AG04449 (cell line): ENCODE measurements at regions not wholly inside any gene's neighbourhood (a gene's known extent, or its start where the extent isn't known, plus 50 kb on each side); places are given as distances from the start of the nearest gene placed in this dataset.

Experiments
- CTCF ChIA-PET: fragments of 350-600 bp; formaldehyde crosslinking; extraction: SDS; loops from one replicate; lab custom pipeline; 2021; ENCODE audit warnings: antibody characterized with exemption; lab: Yijun Ruan, JAX
- POLR2A ChIA-PET: fragments of 400-600, 350-600 bp; formaldehyde crosslinking; extraction: SDS; loops from one replicate; lab custom pipeline; 2020; ENCODE audit warnings: antibody characterized with exemption, inconsistent platforms; lab: Yijun Ruan, JAX
- DNase-seq: peaks from one replicate; pipeline ENCODE4 v3.0.0-alpha.2; 2010; ENCODE audit warnings: low read depth, low spot score
- H3K4me3 ChIP-seq: 2 replicates; pipeline ENCODE4 v1.5.1; 2011; ENCODE audit warnings: low read depth, mild to moderate bottlenecking, control low read depth, low read length
- TF ChIP-seq, protein P1 (sequence below): IDR thresholded peaks from one replicate; pipeline ENCODE4 v1.5.1; 2011; ENCODE audit warnings: mild to moderate bottlenecking, moderate library complexity, low read length, control low read depth, inconsistent platforms; ENCODE audit not compliant: insufficient read depth; ENCODE audit errors: missing control alignments

DNA sequence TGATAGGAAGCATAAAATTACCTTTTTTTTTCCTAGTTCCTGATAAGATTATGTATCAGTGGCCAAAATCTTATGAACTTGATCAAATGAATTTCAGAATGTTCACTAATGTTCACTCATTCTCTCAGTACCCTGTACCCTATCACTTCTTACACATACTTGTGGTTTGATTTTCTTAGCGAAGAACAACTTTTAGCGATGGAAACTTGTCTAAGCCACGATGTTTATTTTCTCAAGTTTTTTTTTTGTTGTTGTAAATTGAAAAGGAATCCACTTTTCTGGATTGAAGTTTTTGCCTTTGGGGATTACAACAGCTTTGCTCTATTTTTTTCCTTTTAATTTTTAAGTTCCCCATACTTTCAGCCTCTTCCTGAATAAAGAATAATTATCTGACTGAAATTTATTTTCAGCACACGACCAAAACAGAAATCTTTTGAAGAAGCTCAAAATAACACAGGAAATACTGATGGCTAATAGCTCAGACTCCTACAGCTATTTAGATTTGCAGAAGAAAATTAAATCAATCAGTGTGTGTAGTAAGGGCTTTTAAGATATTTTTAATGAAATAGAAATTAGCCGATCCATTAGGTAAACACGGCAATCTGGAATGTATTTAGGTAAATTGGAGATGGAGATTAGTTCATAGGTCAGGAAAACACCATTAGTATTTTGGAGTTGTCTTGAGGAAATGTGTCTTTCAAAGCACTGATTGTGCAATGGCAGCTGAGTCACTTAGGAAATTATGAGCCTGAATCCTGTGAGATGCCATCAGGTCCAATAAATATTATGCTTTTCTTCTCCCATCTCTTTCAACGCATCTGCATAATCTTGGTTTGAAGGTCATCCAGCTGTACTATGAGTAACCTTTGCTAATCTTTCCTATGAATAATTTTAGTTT, 217.5 kb downstream of the GJA1 start:
- TF ChIP-seq, protein P1, sequence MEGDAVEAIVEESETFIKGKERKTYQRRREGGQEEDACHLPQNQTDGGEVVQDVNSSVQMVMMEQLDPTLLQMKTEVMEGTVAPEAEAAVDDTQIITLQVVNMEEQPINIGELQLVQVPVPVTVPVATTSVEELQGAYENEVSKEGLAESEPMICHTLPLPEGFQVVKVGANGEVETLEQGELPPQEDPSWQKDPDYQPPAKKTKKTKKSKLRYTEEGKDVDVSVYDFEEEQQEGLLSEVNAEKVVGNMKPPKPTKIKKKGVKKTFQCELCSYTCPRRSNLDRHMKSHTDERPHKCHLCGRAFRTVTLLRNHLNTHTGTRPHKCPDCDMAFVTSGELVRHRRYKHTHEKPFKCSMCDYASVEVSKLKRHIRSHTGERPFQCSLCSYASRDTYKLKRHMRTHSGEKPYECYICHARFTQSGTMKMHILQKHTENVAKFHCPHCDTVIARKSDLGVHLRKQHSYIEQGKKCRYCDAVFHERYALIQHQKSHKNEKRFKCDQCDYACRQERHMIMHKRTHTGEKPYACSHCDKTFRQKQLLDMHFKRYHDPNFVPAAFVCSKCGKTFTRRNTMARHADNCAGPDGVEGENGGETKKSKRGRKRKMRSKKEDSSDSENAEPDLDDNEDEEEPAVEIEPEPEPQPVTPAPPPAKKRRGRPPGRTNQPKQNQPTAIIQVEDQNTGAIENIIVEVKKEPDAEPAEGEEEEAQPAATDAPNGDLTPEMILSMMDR: no peak
- ChIA-PET POLR2A (interaction anchor here (0.5 kb wide), 1 partner anchor 208 kb away, joined by 3 read pairs; no protein-coding TSS in a partner anchor), CTCF (interaction anchor here (1.6 kb wide), 1 partner anchor 222 kb away, joined by 3 read pairs; no protein-coding TSS in a partner anchor)
- DNase-seq: peak; percentile 37
- no peak overlapping the region for H3K4me3 ChIP-seq

DNA sequence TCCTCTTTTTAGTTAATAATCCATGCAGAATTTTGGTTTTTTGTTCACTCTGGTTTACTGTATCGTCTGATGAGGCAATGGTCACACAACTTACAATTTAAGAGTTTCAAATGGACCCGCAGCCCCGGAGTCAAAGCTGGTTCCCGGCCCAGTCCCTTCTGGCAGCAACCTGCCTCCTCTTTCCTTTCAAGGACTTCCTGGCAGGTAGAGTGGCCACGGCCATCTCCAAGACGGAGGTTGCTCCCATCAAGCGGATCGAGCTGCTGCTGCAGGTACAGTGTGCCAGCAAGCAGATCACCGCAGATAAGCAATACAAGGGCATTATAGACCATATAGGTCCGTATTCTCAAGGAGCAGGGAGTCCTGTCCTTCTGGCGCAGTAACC, 218.2 kb downstream of the GJA1 start:
- DNase-seq: no peak
- ChIA-PET CTCF (interaction anchor here (1.3 to 1.6 kb wide), 2 partner anchors 220 to 222 kb away, joined by 3 read pairs; no protein-coding TSS in a partner anchor), POLR2A (interaction anchor here (0.5 kb wide), 1 partner anchor 209 kb away, joined by 3 read pairs; no protein-coding TSS in a partner anchor)
- H3K4me3 ChIP-seq: no peak overlapping the region
- TF ChIP-seq, protein P1: no peak

GRCh38 chr6:121657972-121658371, 222.5 kb downstream of the GJA1 start:
- H3K4me3 ChIP-seq: no peak overlapping the region
- DNase-seq: no peak
- ChIA-PET POLR2A (no interaction called here), CTCF (no interaction called here)
- TF ChIP-seq, protein P1: no peak

GRCh38 chr6:121660277-121660676, 224.8 kb downstream of the GJA1 start:
- ChIA-PET POLR2A (no interaction called here), CTCF (no interaction called here)
- no peak overlapping the region for H3K4me3 ChIP-seq
- TF ChIP-seq, protein P1: no peak
- no peak for DNase-seq

GRCh38 chr6:121663292-121663810, 227.9 kb downstream of the GJA1 start:
- TF ChIP-seq, protein P1: no peak
- CTCF ChIA-PET: no interaction called here
- POLR2A ChIA-PET: no interaction called here
- no peak for DNase-seq
- H3K4me3 ChIP-seq: no peak overlapping the region

DNA sequence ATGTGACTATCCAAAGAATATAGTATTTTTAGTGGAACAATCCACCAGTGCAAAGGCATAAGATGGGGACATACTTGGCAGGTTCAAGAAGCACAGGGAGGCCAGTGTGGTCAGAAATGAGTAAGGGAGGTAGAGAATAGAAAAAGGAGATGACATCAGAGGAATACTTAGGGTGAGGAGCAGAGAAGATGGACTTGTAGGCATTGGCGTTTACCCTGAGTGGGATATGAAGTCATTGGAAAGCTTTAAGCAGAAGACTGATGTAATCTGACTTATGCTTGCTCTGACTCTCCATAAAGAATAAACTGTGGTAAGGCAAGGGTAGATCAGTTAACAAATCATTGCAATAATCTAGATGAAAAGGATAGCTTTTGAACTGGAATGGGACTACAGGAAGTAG, 228.7 kb downstream of the GJA1 start:
- TF ChIP-seq, protein P1: no peak
- DNase-seq: no peak
- no peak overlapping the region for H3K4me3 ChIP-seq
- ChIA-PET CTCF (no interaction called here), POLR2A (no interaction called here)
